ENCODE measurements at regions not wholly inside any gene's neighbourhood (a gene's known extent, or its start where the extent isn't known, plus 50 kb on each side); places are given as distances from the start of the nearest gene placed in this dataset.

GRCh38 chr11:12600829-12601228, 73.4 kb upstream of the TEAD1 start:
- no peak for TF ChIP-seq EZH2 (IDR thresholded peaks at IDR 0.05; ENCODE audit: borderline replicate concordance, low read length)
- TF ChIP-seq, protein P1, sequence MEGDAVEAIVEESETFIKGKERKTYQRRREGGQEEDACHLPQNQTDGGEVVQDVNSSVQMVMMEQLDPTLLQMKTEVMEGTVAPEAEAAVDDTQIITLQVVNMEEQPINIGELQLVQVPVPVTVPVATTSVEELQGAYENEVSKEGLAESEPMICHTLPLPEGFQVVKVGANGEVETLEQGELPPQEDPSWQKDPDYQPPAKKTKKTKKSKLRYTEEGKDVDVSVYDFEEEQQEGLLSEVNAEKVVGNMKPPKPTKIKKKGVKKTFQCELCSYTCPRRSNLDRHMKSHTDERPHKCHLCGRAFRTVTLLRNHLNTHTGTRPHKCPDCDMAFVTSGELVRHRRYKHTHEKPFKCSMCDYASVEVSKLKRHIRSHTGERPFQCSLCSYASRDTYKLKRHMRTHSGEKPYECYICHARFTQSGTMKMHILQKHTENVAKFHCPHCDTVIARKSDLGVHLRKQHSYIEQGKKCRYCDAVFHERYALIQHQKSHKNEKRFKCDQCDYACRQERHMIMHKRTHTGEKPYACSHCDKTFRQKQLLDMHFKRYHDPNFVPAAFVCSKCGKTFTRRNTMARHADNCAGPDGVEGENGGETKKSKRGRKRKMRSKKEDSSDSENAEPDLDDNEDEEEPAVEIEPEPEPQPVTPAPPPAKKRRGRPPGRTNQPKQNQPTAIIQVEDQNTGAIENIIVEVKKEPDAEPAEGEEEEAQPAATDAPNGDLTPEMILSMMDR (conservative IDR thresholded peaks at IDR 0.05 in 1 of 2, IDR thresholded peaks at IDR 0.05 in 1 of 2; ENCODE audit: extremely low read depth in 1 of 2, insufficient read depth in 1 of 2, low read depth in 1 of 2, low read length in 2 of 2): no peak

Measured in mammary epithelial cell (primary cell).